ENCODE measurements at regions not wholly inside any gene's neighbourhood (a gene's known extent, or its start where the extent isn't known, plus 50 kb on each side); places are given as distances from the start of the nearest gene placed in this dataset.
"Not testable (repeated sequence)": the region's sequence is repeated elsewhere in the genome, so short reads cannot be mapped to it uniquely, and the experiment has no call there.

GRCh38 chr4:124993838-124994237, 281.3 kb upstream of the ANKRD50 start:
- no peak for DNase-seq (ENCODE audit: low read depth)

DNA sequence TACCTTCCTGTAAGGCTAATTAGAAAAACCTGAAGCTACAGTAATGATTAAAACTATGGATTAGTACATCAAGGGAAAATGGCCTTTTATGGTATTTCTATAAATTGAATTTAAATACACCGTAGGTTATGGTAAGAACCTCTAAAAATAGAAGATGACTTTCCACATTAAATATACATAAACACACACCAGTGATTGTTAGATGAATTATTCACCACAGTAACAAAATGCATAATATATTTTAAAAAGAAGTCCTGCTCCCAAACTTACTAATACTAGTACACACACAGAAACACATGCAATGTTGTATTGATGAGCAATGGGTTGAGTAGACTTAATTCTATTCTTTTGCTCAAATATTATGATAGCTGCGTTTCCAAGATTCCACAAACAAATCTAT, 277.9 kb upstream of the ANKRD50 start:
- DNase-seq (ENCODE audit: low read depth), result no peak

DNA sequence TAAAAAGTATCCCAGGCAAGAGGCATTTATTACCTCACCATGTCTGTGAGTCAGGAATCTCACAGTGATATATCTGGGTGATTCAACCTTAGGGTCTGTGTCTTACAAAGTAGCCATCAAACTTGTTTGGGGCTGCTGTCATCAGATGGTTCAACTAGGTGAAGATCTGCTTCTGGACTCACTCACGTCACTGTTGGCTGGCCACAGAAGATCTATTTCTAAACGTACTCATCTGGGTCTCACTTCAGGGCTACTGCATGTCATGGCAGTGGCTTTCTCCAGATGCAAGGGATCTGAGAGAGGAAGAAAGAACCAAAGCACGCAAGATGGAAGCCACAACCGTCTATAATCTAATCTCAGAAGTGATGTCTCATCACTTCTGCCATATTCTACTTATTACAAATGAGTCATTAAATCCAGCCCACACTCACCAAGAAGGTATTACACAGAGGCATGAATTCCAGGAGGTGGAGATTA, 267.8 kb upstream of the ANKRD50 start:
- DNase-seq (ENCODE audit: low read depth), result peak; percentile 33

GRCh38 chr4:124978536-124978935, 266.0 kb upstream of the ANKRD50 start:
- not testable (repeated sequence) for DNase-seq (ENCODE audit: low read depth)

GRCh38 chr4:124977045-124977444, 264.5 kb upstream of the ANKRD50 start:
- DNase-seq (ENCODE audit: low read depth), result no peak

GRCh38 chr4:124974152-124974551, 261.6 kb upstream of the ANKRD50 start:
- DNase-seq (ENCODE audit: low read depth), result no peak

GRCh38 chr4:124973716-124974115, 261.2 kb upstream of the ANKRD50 start:
- no peak for DNase-seq (ENCODE audit: low read depth)

- peak; percentile 75 for DNase-seq (ENCODE audit: low read depth)
Observed at GRCh38 chr4:124970011-124970410, 257.5 kb upstream of the ANKRD50 start.

DNA sequence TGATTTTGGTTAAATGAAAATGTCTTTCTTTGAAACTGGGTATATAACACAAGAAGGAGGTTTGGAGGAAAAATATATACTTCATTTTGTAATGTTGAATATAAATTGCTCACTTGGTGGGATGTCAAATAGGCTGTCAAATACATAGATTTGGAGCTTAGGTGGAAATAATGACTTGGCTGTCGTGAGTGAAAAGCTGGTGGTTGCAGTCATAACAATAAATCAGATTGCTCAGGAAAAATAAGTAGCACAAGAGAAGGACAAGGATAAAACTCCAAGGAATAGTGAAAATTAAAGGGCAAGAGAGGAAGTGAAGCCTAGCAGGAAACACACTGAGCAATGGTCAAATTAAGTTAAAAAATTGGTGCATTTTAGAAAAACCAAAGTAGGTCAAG, 253.0 kb upstream of the ANKRD50 start:
- no peak for DNase-seq (ENCODE audit: low read depth)

DNA sequence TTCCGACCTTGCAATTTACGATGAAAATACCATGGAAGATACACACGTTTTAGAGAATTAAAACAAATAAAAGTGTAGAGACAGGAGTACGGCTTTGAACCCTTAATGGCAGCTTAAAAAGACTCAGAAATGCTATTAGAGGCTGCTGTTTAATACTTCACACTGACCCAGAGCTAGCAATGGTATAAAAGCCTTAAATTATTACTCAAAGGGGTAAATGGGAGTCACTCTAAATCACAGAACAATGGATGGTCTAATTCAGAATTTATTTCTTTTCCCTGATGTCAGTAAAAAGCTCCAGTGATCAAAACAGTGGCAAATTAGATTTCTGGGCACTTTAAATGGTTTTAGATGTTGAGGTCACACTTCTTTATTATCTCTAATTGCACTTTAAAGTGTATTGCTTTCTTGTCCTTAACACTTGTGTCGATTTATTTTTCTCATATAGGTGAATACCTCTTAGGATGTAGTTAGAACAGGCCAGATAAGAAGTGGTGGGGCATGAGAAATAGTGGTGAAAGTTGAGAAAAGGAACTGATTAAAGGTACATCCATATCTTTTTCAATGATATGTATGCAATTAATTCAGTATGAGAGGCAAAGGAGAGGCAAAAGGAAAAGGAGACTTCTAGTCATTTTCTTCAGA, 252.4 kb upstream of the ANKRD50 start:
- DNase-seq (ENCODE audit: low read depth), result no peak

DNA sequence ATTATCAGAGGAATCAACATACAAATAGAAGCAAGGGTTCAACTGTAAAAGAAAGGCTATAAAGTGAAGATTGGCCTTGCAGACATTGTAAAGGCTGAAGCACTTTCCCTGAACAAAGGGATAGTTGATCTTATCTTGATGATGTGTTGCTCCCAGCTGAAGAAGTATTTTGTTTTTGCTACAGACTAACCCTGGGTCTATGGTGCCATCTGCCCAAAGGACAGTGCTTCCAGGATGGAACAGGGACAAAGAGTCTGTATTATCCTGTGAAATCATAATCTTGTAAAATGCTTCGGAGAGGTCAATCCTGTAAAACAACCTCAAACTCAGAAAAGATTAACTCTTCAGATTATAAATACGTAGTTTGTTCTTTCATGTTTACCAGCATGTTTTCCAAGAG, 251.7 kb upstream of the ANKRD50 start:
- no peak for DNase-seq (ENCODE audit: low read depth)

GRCh38 chr4:124961138-124961750, 248.7 kb upstream of the ANKRD50 start:
- no peak for DNase-seq (ENCODE audit: low read depth)

DNA sequence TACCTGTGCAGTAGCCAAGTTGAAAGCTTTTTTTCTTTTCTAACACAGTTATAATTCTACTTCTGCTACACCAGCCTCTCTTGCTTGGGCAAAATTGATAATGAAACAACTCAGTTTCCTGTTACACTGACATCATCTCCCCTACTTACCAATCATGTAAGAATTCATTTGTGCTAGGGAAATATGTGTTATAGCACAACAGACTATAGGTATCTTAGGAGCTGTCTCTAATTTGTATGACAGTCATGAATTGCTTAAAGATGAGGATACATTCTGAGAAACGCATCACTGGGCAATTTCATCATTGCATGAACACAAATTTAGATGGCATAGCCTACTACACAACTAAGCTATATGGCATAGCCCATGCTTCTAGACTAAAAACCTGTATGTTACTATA, 246.3 kb upstream of the ANKRD50 start:
- DNase-seq (ENCODE audit: low read depth), result no peak

GRCh38 chr4:124955476-124955875, 242.9 kb upstream of the ANKRD50 start:
- no peak for DNase-seq (ENCODE audit: low read depth)

GRCh38 chr4:124954046-124954445, 241.5 kb upstream of the ANKRD50 start:
- DNase-seq (ENCODE audit: low read depth), result no peak

DNA sequence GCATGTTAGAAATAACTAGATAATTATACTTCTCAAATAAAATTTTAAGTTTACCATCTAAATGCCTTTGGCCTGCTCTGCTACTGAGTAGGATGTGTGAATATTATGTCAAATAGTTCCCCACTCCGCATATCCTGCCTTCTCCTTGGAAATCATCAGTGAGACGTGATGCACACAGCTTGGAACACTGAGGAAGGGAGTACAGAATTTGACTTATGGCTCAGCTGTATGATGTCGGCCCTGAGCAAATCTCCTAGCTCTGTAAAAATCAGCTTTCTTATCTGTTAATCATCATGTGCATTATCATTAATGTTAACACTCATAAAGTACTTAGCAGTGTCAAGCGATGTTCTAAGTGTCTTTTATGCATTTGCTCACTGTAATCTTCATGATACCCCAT, 241.0 kb upstream of the ANKRD50 start:
- no peak for DNase-seq (ENCODE audit: low read depth)

DNA sequence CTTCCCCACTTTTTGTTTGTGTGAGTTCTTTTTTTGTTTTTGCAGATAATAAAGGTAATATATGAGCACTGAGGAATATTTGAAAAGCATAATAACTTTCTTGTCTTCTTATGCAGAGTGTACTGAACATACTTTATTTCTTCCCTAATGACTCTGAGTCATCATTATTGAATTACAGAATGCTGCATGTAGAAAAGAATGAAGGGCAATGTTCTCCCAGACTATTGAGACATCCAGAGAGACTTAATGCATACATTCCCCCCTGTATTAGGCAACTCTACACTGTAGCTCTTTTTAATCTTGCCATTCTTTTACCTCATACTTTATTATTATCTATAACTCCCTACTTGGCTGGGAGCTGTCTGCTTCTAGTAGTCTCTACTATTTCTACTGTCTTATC, 240.5 kb upstream of the ANKRD50 start:
- DNase-seq (ENCODE audit: low read depth), result peak; percentile 9

GRCh38 chr4:124952601-124953000, 240.1 kb upstream of the ANKRD50 start:
- DNase-seq (ENCODE audit: low read depth), result no peak

DNA sequence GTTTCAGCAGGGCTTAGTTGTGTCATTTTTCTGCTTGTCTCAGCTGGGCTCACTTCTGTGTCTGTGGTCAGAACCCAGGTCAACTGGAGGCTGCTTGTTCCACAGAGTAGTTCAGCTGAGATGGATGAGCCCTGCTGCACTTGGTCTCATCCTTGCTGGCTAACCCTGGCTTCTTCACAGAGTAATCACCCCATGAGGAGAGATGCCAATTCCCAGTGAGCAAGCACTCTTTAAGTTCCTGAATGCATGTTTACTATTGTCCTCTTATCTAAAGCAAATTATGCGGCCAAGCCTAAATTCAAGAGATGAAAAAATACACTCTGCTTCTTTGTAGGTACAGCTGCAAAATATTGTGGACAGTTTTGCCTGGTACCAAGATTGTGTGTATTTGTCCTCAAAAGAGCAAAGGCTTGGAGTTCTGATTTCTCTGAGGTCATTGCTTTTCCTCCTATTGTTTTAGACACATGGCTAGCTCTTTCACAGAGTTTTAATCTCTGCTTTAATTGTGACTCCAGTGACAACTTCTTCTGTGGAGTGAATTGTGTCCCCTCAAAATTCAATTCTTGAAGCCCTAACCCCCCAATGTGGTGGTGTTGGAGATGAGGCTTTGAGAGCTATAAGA, 236.6 kb upstream of the ANKRD50 start:
- DNase-seq (ENCODE audit: low read depth), result peak; percentile 52

- peak; percentile 20 for DNase-seq (ENCODE audit: low read depth)
Observed at GRCh38 chr4:124947622-124948265, 235.2 kb upstream of the ANKRD50 start.

- peak; percentile 15 for DNase-seq (ENCODE audit: low read depth)
Observed at GRCh38 chr4:124946696-124947095, 234.2 kb upstream of the ANKRD50 start.

DNA sequence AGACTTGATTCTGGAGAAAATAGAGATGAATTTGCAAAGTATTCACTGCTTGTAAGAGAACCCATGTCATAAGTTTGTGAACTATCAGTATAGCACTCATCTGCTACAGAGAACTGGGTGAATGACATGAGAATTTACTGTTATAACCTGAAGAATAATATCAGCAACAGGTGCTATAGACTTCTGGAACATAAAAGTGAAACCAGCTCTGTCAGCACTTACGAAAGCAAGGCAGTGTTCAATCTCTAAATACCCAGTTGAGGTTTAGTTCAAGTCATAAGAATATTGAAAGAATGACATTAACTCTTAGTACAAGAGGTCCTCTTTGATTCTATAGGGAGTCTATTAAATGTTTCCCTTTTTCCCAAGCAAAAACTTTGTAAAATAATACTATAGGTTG, 232.9 kb upstream of the ANKRD50 start:
- DNase-seq (ENCODE audit: low read depth), result no peak

- DNase-seq (ENCODE audit: low read depth), result no peak
Observed at GRCh38 chr4:124943938-124944337, 231.4 kb upstream of the ANKRD50 start.

Measured in M059J (cell line).